GM12873 (cell line): ENCODE measurements at regions not wholly inside any gene's neighbourhood (a gene's known extent, or its start where the extent isn't known, plus 50 kb on each side); places are given as distances from the start of the nearest gene placed in this dataset.

ENCODE experiments used
- TF ChIP-seq, protein P1 (sequence below): IDR thresholded peaks from 2 replicates; pipeline ENCODE4 v1.5.1; 2012; ENCODE audit warnings: low read depth, mild to moderate bottlenecking, moderate library complexity, low read length, control low read depth; ENCODE audit not compliant: insufficient read depth; ENCODE audit errors: missing control alignments

DNA sequence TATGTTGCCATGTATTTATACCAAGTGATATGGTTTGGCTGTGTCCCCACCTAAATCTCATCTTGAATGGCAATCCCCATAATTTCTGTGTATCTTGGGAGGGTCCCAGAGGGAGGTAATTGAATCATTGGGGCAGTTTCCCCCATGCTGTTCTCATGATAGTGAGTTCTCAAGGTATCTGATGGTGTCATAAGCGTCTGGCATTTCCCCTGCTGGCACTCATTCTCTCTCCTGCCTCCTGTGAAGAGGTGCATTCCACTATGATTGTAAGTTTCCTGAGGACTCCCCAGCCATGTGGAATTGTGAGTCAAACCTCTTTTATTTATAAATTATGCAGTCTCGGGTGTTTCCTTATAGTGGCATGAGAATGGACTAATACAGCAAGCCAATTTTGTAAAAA lies 140.8 kb upstream of the ADAMTSL1 start:
- TF ChIP-seq, protein P1, sequence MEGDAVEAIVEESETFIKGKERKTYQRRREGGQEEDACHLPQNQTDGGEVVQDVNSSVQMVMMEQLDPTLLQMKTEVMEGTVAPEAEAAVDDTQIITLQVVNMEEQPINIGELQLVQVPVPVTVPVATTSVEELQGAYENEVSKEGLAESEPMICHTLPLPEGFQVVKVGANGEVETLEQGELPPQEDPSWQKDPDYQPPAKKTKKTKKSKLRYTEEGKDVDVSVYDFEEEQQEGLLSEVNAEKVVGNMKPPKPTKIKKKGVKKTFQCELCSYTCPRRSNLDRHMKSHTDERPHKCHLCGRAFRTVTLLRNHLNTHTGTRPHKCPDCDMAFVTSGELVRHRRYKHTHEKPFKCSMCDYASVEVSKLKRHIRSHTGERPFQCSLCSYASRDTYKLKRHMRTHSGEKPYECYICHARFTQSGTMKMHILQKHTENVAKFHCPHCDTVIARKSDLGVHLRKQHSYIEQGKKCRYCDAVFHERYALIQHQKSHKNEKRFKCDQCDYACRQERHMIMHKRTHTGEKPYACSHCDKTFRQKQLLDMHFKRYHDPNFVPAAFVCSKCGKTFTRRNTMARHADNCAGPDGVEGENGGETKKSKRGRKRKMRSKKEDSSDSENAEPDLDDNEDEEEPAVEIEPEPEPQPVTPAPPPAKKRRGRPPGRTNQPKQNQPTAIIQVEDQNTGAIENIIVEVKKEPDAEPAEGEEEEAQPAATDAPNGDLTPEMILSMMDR = no peak

DNA sequence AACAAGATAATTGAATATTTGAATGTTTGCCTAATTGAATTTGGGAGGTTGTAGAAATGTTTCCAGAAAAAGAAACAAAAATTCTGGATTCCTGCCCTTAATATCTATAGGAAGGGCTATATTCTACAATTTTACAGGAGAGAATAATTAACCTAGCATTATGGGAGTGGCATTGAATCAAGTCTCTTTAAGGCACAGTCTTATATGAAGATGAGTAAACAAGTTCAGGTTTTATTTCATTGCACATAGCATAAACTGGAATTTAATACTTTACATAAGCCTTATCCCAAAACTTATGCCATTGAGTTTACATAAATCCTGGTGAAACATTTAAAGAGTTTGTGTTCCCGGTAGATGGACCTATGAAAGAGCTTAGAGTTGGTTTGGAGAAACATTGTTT lies 138.1 kb upstream of the ADAMTSL1 start:
- TF ChIP-seq, protein P1 = no peak

DNA sequence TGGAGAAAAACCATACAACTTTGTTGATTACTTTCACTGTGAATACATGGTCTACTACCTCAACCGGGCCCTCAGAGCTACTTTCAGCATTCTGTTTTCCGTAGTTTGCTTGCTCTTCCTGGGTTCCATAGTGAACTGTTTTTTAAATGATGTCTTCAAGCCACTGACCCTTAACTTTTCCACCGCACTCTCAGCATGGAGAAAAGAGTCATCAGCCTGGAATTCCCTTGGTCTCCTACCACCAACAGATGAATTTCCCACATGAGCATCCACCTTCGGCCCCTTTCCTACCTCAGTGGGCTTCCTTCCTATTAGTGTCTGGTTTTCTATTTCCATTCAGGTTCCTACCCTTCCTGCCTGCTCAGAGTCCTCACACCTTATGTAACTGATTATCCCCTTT lies 135.9 kb upstream of the ADAMTSL1 start:
- TF ChIP-seq, protein P1 = no peak

DNA sequence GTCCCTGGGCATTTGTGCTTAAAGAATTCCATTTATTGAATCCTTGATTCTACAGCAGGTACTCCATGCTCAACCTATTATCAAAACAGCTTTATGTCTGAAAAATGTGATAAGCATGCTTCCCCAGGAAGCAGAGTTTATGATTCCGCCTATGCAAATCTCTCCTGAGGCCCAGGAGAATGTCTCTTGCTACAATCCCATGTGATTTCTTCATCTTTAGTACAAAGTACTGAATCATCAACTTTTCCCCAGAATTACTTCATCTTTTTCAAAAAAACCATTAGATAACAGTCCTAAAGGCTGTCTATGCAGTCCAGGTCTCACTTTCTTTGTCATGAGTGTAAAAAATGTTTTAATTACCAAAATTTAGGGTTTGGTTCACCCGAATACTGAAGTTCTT lies 130.2 kb upstream of the ADAMTSL1 start:
- TF ChIP-seq, protein P1 = no peak

- TF ChIP-seq, protein P1 = no peak
Measured at GRCh38 chr9:18346745-18347144, 127.2 kb upstream of the ADAMTSL1 start.

DNA sequence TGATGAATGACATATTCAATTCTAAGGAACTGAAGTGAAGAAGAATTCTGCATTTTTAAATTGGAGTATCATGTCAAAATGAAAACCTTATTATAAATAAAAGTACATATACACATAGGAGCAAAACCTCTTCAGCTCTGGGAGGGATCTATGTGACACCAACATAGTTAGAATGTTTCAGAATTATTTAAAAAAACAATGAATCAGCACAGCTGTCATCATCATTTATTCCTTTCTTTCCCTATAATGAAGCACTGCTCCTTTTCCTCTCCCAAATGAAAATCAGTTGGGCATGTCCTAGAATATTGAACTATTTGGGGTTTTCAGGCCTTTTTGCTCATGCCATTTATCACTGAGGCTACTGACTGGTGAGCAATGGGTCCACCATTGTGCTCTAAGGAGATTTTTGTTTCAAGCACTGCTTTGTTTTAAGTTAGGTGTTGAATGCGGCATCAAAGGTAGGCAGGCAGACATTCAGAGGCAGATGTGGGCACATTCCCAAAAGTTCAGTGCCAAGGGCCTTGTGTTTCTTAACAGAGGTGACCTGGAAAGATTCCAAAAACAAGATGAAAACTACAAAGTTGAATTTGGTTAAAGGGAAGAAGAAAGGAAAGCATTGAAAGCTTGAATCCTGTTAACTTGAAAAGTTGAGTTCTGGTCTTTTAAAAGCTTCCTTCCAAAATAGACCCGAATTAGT lies 126.4 kb upstream of the ADAMTSL1 start:
- TF ChIP-seq, protein P1 = no peak

GRCh38 chr9:18348083-18348475 lies 125.9 kb upstream of the ADAMTSL1 start:
- TF ChIP-seq, protein P1 = no peak
